ENCODE measurements at regions not wholly inside any gene's neighbourhood (a gene's known extent, or its start where the extent isn't known, plus 50 kb on each side); places are given as distances from the start of the nearest gene placed in this dataset.

DNA sequence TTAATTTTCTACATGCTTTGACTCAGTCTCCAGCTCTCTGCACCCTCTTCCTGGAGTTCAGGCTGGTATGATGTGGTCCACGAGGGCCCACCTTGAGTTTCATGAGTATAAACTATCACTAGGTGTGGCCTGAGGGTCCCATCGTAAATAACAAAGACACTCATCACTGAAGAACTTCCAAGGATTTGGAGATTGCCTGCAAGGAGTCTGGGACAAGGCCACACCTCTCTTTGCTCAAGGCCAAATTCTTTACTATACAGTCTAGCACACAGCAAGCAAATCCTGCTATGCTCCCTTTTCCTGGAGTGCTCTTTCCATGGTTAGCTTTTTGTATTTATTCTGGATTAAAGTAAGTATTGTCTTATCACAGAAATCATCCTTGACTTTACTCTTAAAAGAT, 271.9 kb downstream of the SLC16A7 start:
- Mint-ChIP-seq H3K27me3 (ENCODE audit: unreplicated experiment) (no peaks in the 10 kb centered on the region), H3K4me3 (ENCODE audit: unreplicated experiment) (no peak overlapping the region), H3K4me1 (ENCODE audit: unreplicated experiment) (no peaks in the 10 kb centered on the region), H3K36me3 (ENCODE audit: low read depth, unreplicated experiment) (no peaks in the 10 kb centered on the region), H3K9me3 (ENCODE audit: unreplicated experiment) (no peaks in the 10 kb centered on the region), H3K27ac (ENCODE audit: unreplicated experiment) (no peak overlapping the region)
- TF ChIP-seq, protein P1, sequence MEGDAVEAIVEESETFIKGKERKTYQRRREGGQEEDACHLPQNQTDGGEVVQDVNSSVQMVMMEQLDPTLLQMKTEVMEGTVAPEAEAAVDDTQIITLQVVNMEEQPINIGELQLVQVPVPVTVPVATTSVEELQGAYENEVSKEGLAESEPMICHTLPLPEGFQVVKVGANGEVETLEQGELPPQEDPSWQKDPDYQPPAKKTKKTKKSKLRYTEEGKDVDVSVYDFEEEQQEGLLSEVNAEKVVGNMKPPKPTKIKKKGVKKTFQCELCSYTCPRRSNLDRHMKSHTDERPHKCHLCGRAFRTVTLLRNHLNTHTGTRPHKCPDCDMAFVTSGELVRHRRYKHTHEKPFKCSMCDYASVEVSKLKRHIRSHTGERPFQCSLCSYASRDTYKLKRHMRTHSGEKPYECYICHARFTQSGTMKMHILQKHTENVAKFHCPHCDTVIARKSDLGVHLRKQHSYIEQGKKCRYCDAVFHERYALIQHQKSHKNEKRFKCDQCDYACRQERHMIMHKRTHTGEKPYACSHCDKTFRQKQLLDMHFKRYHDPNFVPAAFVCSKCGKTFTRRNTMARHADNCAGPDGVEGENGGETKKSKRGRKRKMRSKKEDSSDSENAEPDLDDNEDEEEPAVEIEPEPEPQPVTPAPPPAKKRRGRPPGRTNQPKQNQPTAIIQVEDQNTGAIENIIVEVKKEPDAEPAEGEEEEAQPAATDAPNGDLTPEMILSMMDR (IDR thresholded peaks at IDR 0.05; ENCODE audit: unreplicated experiment): no peak
- no peak for DNase-seq (ENCODE audit: low spot score)

- no peaks in the 10 kb centered on the region for H3K27me3 Mint-ChIP-seq (ENCODE audit: unreplicated experiment)
- peaks cover 4% of the 10 kb centered on the region for H3K4me1 Mint-ChIP-seq (ENCODE audit: unreplicated experiment)
- no peak for DNase-seq (ENCODE audit: low spot score)
- H3K9me3 Mint-ChIP-seq (ENCODE audit: unreplicated experiment): no peaks in the 10 kb centered on the region
- no peak overlapping the region for H3K4me3 Mint-ChIP-seq (ENCODE audit: unreplicated experiment)
- TF ChIP-seq, protein P1 (IDR thresholded peaks at IDR 0.05; ENCODE audit: unreplicated experiment): no peak
- no peak overlapping the region for H3K27ac Mint-ChIP-seq (ENCODE audit: unreplicated experiment)
- no peaks in the 10 kb centered on the region for H3K36me3 Mint-ChIP-seq (ENCODE audit: low read depth, unreplicated experiment)
These were observed 275.9 kb downstream of the SLC16A7 start for GRCh38 chr12:59871779-59872178.

DNA sequence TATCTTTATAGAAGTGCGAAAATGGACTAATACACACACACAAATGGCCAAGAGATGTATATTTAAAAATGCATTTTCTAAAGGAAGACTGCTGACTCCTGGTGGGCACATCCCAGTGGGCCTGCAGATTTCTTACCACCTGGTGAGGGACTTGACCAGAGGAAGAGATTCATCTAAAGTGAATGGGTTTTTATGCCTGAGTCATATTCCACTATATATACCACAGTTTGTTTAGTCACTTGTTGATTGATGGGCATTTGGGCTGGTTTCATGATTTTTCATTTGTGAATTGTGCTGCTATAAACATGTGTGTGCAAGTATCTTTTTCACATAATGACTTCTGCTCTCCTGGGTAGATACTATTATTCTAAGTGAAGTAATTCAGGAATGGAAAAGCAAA, 277.3 kb downstream of the SLC16A7 start:
- Mint-ChIP-seq H3K4me3 (ENCODE audit: unreplicated experiment) (no peak overlapping the region), H3K9me3 (ENCODE audit: unreplicated experiment) (no peaks in the 10 kb centered on the region), H3K36me3 (ENCODE audit: low read depth, unreplicated experiment) (no peaks in the 10 kb centered on the region), H3K27me3 (ENCODE audit: unreplicated experiment) (no peaks in the 10 kb centered on the region), H3K4me1 (ENCODE audit: unreplicated experiment) (peaks cover 4% of the 10 kb centered on the region), H3K27ac (ENCODE audit: unreplicated experiment) (no peak overlapping the region)
- TF ChIP-seq, protein P1 (IDR thresholded peaks at IDR 0.05; ENCODE audit: unreplicated experiment): no peak
- DNase-seq (ENCODE audit: low spot score): no peak

DNA sequence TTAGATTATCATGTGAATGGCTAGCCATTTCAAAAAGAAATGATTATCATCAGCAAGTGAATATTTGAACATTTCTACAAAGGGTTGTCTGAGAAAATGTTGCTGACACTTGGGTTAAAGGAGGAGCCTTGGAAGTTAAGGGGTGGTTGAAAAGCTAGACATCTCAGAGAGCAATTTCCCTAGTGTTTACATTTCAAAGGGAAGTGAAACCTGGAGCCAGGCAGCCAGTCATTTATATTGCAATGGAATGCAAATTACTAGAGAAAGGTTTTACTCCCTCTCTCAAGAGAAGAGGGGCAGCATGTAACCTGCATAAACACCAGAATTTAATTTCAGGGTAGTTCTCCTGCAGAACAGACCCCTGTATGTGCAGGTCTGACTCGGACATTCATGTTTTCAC, 279.0 kb downstream of the SLC16A7 start:
- no peaks in the 10 kb centered on the region for H3K36me3 Mint-ChIP-seq (ENCODE audit: low read depth, unreplicated experiment)
- no peaks in the 10 kb centered on the region for H3K27me3 Mint-ChIP-seq (ENCODE audit: unreplicated experiment)
- no peak overlapping the region for H3K4me3 Mint-ChIP-seq (ENCODE audit: unreplicated experiment)
- DNase-seq (ENCODE audit: low spot score): no peak
- TF ChIP-seq, protein P1 (IDR thresholded peaks at IDR 0.05; ENCODE audit: unreplicated experiment): no peak
- no peaks in the 10 kb centered on the region for H3K9me3 Mint-ChIP-seq (ENCODE audit: unreplicated experiment)
- no peak overlapping the region for H3K27ac Mint-ChIP-seq (ENCODE audit: unreplicated experiment)
- peaks cover 4% of the 10 kb centered on the region for H3K4me1 Mint-ChIP-seq (ENCODE audit: unreplicated experiment)

DNA sequence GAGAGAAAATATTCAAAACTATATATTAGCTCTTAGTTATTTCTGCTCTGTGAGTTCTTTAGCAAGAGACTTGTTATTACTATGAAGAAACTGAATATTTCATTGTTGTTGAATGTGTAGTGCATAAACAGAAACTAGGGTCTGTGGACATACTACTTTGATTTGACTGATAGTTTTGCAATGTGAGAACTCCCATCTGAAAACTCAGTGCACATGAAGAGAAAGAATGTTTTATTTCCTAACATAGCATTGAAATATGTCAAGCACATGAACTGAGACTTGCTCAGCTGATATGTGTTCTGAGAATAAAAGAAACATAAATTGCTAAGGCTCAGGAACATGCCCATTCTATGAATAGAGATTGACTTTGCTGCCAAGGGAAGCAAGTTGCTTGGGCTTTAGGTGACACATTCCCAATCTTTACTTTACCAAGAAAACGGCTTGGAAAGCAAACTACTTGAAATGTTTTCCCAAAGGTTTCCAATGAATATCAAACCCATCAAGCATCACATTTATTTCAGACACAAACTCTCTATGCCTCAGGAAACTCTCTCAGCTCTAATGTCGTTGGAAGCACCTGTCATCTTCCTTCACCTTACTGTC, 290.4 kb downstream of the SLC16A7 start:
- H3K9me3 Mint-ChIP-seq (ENCODE audit: unreplicated experiment): no peaks in the 10 kb centered on the region
- TF ChIP-seq, protein P1 (IDR thresholded peaks at IDR 0.05; ENCODE audit: unreplicated experiment): no peak
- H3K4me1 Mint-ChIP-seq (ENCODE audit: unreplicated experiment): no peaks in the 10 kb centered on the region
- H3K27ac Mint-ChIP-seq (ENCODE audit: unreplicated experiment): no peak overlapping the region
- H3K4me3 Mint-ChIP-seq (ENCODE audit: unreplicated experiment): no peak overlapping the region
- H3K27me3 Mint-ChIP-seq (ENCODE audit: unreplicated experiment): no peaks in the 10 kb centered on the region
- no peak for DNase-seq (ENCODE audit: low spot score)
- H3K36me3 Mint-ChIP-seq (ENCODE audit: low read depth, unreplicated experiment): no peaks in the 10 kb centered on the region

All from endothelial cell (in vitro differentiated cells).